Kidney glomerular epithelial cell (primary cell): ENCODE measurements at regions not wholly inside any gene's neighbourhood (a gene's known extent, or its start where the extent isn't known, plus 50 kb on each side); places are given as distances from the start of the nearest gene placed in this dataset.

Experiments used
- DNase-seq: peaks from one replicate; lab custom pipeline; 2025; lab: John Stamatoyannopoulos, UW

DNA sequence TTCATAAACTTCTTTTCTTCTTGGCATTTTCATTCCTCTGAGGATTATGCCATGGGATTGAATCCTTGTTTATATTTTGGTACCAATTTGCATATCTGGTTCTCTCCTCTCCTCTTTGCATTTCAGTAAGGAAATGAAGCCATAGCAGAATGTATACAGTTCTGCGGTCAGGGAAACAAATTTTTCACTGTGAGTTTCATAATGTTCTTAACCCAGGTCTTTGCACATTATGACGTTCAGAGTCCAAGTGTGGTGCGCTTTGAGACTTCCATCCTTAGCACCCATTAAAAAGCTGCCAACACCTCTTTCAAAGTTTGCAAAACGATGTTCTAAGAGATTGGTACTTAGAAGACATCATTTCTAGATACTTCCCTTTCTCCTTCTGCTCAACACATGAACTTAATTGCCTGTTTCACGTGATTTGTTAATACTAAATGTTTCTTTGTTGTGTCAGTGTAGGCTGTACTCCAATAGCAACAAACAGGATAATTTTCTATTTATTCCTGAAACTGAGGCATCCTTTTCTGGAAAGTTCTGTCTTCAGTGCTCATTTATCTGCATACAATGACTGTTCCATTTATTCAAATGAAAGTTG lies 953.1 kb upstream of the NR2F2 start:
- DNase-seq = no peak

DNA sequence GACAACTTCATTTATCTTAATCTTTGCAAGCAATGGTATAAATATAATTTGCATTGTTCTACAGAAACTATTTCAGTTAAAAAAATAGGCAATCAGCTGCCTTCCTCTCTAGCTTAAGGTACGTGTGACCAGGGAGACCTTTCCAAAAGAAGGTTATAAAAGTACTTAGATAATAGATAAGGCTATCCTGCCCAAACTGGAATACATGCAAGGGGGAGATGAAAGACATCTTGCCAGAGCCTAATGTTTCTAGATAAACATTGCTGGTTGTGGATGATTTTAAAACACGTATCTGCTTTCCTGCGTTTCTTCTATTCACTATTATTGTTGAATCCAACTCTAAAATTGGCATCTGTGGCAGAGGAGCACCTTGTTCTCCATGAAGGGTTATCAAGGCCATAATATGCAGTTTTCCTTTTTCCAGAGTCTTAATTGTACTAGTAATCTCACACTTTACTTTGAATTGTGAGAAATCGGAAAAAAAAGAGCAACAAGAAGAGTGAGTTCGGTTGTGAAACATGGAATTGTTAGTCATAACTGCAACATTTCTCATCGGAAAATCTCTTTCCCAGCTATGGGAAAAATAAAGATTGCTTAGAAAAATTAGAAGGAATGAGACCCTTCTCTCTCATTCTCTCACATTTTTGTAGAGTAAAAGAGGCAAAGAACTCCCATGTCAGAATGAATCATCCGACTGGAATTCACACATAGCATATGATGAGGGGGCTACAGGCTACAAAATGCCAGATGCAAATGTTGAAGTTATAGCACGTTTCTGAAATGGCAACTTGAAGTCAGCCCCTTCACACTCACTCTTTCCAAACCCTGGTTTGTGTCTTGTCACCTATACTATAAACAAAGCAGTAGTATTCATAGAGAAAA lies 936.1 kb upstream of the NR2F2 start:
- no peak for DNase-seq

DNA sequence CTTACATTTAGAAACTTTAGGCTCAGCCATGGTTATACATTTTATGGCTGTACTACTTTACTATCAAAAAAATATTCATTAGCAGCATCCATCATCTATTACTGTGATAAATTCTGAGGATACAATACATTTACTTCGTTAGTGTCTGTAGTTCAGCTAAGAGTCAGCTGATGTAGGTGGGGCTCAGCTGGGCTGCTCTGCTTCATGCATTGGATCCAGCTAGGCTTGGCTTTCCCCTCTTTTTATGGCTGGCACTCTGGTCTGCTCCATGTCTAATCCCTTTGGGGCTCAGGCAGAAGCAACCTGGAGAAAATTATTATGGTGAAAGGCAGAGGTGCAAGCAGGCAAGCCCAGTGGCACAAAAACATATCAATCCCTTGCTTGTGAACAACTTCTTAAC lies 930.1 kb upstream of the NR2F2 start:
- DNase-seq = no peak

- no peak for DNase-seq
Observed at GRCh38 chr15:95401587-95401986, 928.9 kb upstream of the NR2F2 start.

GRCh38 chr15:95405447-95405846 lies 925.1 kb upstream of the NR2F2 start:
- DNase-seq = peak; percentile 60

DNA sequence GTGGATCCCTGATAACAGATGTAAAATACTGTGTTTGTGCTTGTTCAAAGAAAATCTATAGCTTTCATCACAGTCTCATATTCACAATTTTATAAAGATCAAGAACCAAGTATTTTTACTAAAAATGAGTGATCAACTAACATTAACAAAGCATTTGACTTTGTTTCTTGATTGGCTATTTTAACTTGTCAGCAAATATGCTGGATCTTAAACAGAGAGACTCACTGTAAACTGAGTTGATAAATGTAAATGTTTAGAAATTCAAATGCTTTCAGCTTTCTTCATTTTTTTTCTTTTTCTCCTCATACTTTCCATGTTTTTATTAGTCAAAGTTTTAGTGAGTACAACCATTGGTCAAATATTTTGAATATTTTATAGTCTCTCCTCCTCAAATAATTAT lies 923.0 kb upstream of the NR2F2 start:
- no peak for DNase-seq

DNA sequence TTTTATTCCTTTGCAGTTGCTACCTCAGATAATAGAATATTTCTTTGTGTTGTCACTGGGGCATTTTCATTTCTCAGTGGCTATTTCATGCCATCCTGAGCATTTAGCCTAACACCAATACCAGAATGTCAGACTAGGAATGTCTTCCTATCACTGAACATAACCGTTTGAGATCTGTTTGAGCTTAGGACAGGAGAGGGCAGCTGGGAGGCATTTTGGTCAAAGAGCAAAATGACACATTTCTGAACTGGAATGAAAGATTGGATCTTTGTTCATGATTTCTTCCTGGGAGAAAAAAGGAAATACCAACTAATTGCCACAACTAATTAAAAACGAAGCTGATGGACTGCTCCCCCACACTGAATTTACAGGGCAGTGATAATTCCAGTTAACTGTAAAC lies 921.3 kb upstream of the NR2F2 start:
- DNase-seq = no peak

GRCh38 chr15:95409626-95410310 lies 920.7 kb upstream of the NR2F2 start:
- no peak for DNase-seq

- DNase-seq = no peak
Observed at GRCh38 chr15:95410757-95411156, 919.7 kb upstream of the NR2F2 start.

- no peak for DNase-seq
Observed at GRCh38 chr15:95416576-95416975, 913.9 kb upstream of the NR2F2 start.

- no peak for DNase-seq
Observed at GRCh38 chr15:95417761-95418160, 912.7 kb upstream of the NR2F2 start.

GRCh38 chr15:95422255-95422654 lies 908.2 kb upstream of the NR2F2 start:
- DNase-seq = no peak

DNA sequence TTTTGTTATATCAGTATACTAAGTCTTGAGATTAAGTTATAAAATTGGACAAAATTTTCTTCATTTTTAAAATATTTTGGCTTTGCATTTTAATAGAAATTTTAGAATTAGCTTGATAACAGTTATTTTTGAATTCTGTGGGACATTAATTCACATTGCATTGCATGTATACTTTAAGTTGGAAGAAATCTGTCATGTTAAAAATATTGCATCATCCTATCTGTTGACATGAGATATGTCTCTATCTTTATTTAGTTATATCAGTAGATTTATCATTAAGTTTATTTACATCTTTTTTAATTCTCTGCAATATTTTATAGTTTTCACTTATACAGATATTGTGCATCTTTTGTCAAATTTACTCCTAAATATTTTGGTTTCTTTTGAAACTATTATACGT lies 904.6 kb upstream of the NR2F2 start:
- DNase-seq = no peak

DNA sequence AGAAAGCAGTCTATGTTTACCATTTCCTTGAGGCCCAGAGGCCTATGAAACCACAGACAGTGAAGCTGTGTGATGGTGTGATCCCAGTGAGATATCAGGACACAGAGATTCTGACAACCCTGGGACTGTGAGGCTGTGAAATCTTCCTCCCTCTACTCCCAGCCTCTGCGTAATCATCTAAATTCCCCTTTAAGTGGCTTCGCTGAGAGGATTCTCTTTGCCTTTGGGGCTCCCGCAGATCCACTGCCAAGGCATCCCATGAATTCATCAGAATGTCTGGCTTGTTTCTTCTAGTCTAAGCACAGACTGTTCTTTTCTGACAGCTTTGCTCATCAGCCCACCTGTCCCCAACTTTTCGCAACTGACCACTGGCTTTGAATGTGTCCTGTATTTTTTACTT lies 901.2 kb upstream of the NR2F2 start:
- DNase-seq = no peak

DNA sequence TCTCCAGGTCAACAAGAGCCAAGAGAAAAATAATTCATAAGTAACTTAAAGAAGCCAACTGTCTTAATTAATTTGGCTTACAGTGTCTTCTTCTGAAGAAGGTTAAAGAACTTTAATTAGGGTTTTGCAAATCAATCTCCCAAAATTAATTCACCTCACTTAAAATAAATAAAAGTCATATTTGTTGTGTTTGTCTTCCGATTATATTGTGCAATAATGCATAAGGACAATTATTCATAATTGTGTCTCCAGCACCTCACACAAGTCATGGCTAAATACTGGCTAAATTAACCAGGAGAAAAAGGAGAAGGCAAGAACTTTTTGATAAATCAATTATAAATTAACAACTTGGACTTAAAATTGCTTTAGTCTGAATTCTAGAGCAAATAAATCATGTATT lies 899.0 kb upstream of the NR2F2 start:
- no peak for DNase-seq

DNA sequence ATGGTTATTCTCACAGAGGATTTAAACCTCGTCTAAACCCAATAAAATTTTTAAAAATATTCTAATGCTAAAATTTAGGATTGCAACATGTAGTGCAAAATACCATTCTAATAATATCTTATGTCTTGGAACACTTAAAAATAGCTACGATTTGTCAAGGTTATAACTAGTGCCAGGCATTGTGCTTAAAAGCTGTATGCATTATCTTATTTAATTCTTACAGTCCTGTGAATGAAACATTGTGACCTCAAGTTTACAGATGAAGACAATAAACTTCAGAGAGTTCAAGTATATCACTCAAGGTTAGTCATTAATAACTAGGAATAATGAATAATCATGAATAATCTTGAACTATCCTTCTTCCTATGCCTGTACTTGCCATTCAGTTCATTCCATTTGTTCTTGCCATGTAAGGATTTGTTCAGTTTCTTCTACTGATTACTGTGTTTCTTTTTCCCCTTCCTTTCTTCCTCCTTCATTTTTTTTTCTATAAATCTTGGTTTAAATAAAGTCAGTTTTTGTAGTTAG lies 897.6 kb upstream of the NR2F2 start:
- DNase-seq = no peak

- DNase-seq = no peak
Observed at GRCh38 chr15:95439922-95440376, 890.6 kb upstream of the NR2F2 start.

DNA sequence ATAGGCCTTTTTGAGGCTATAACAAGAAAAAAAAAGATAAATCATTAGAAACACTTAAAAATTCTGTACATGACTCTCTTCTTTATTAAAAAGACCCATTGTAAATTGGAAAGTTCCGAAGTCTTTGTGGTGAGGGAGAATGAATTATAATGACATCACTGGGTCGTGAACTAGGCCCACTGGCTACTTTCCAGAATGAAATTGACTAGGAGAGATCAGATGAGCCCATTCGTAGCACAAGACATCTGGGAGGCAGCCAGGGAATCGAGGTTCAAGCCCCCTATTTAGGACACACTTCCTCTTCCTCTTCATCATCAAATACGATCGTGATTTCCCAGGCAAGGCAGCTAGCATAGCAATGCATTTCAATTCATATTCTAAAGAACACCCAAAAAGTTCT lies 889.8 kb upstream of the NR2F2 start:
- no peak for DNase-seq

- no peak for DNase-seq
Observed at GRCh38 chr15:95442107-95442719, 888.3 kb upstream of the NR2F2 start.

DNA sequence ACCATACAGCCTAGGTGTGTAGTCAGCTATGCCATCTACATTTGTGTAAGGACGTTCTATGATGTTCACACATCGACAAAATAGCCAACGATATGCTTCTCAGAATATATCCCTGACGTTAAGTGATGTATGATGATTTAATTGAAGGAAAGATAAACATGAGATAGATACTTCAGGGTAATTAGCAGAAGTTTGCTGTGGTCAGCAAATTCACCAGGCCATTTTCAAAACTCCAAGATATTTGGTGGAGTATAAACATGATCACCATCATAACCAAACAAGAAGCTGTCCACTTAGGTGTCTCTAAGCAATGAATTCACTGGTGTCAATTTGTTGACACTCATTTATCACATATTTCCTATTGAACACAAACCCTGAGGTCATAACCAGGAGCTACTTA lies 885.6 kb upstream of the NR2F2 start:
- DNase-seq = no peak

- no peak for DNase-seq
Observed at GRCh38 chr15:95446854-95447253, 883.6 kb upstream of the NR2F2 start.

DNA sequence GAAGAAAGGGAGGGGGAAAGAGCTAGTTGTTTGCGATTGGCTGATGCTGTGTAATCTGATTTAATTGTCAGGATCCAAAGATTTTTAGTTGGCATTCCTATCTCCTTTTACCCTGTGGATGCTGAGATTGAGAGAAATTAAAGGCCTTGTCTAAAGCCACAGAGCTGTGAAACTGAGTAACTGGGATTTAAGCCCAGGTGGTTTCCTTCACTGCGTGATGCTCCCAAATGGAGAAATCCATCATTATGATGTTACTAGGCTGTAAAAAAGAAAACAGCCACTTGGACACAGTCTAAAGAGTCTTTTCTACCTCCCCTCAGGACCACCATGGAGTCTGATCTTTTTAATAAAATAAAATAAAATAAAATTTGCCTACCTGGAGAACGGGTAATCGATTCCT lies 883.0 kb upstream of the NR2F2 start:
- DNase-seq = no peak
